Heart left ventricle (tissue), 16 donors: ENCODE measurements at regions not wholly inside any gene's neighbourhood (a gene's known extent, or its start where the extent isn't known, plus 50 kb on each side); places are given as distances from the start of the nearest gene placed in this dataset.

Source experiments
- ATAC-seq, 4 donors: fragments of 200-7000 bp; cut with Tn5 transposase; one replicate each; pipeline ENCODE4 v1.9.1; 2020 to 2022; ENCODE audit warnings: moderate library complexity in 4 of 4, mild to moderate bottlenecking in 3 of 4, moderate number of reproducible peaks in 1 of 4
- DNase-seq, 5 donors: peaks; one replicate each; pipeline ENCODE4 v3.0.0-alpha.2; 2020
- H3K27ac ChIP-seq, 12 donors: fragments of 200-600 bp; sonication (generic) in 4 of 12; one replicate each; pipeline versions ENCODE4 v1.5.0 to v1.8.0; 2016 to 2022; ENCODE audit warnings: mild to moderate bottlenecking in 2 of 12
- H3K27me3 ChIP-seq, 9 donors: fragments of 200-600 bp; sonication (generic) in 2 of 9; one replicate each; pipeline versions ENCODE4 v1.5.1 to v1.8.0; 2016 to 2022; ENCODE audit warnings: mild to moderate bottlenecking in 3 of 9
- H3K36me3 ChIP-seq, 9 donors: fragments of 200-600 bp; sonication (generic) in 2 of 9; one replicate each; pipeline versions ENCODE4 v1.5.0 to v1.8.0; 2018 to 2022; ENCODE audit warnings: mild to moderate bottlenecking in 2 of 9
- H3K4me1 ChIP-seq, 12 donors: fragments of 200-600 bp; sonication (generic) in 4 of 12; one replicate each; pipeline versions ENCODE4 v1.5.0 to v1.8.0; 2016 to 2022; ENCODE audit warnings: mild to moderate bottlenecking in 3 of 12
- H3K4me3 ChIP-seq, 12 donors: fragments of 200-600 bp; sonication (generic) in 4 of 12; one replicate each; pipeline versions ENCODE4 v1.5.0 to v1.8.0; 2017 to 2022; ENCODE audit warnings: mild to moderate bottlenecking in 9 of 12, moderate library complexity in 4 of 12
- H3K9me3 ChIP-seq, 12 donors: fragments of 200-600 bp; sonication (generic) in 4 of 12; one replicate each; pipeline versions ENCODE4 v1.5.0 to v1.8.0; 2016 to 2022; ENCODE audit warnings: mild to moderate bottlenecking in 1 of 12
- POLR2A ChIP-seq, 2 donors: fragments of 450-650 bp; IDR thresholded peaks; one replicate each; pipeline ENCODE4 v1.6.1; 2017; ENCODE audit warnings: antibody characterized with exemption in 2 of 2, mild to moderate bottlenecking in 2 of 2, moderate library complexity in 2 of 2
- WGBS, 4 donors: extraction: QIAGEN DNeasy Blood & Tissue Kit in 2 of 4; methylation state at CpG; one replicate each; pipeline versions ENCODE4 v1.1.5 to v1.1.7; 2013 to 2018; 5-methylcytosine and 5-hydroxymethylcytosine counted together
- intact Hi-C, 10 donors: fragments of 100-400 bp; cut with DNase I; formaldehyde crosslinking; loops; one replicate each; pipeline versions ENCODE4 v1.11.1 to v1.14.2; 2022
- TF ChIP-seq, protein P1 (sequence below), 12 donors: fragments of 200-600 bp; sonication (generic) in 4 of 12; IDR thresholded peaks; one replicate each; pipeline versions ENCODE4 v1.5.0 to v1.8.0; 2018 to 2022; ENCODE audit warnings: antibody characterized with exemption in 12 of 12, mild to moderate bottlenecking in 5 of 12
- donor health status: ischemic (EF 13 %, LVEDD 7.1; RV severe dilation, severe dysfunction).
- donor health status: healthy with polysubstance abuse.
- donor health status: DM: no; HTN: yes; CAD: no.
- donor health status: DM: no; HTN: no; CAD: no.
- donor health status: ischemic (EF 25% LVEDD 6.9; RV normal size, moderate dysfunction).
- donor health status: ischemic (EF 25% LVEDD 5.7; RV mildly dilated, moderate dysfunction).
- donor health status: healthy.
- donor health status: DM: yes; HTN: yes; CAD: no.
- donor health status: ischemic (EF 35%, LVEDD 5.7; RV mildly dilated, moderate dysfunction).
- donor health status: nonischemic (EF 11% LVEDD 7.7; RV severe dilation, severe dysfunction).
- donor health status: DM: yes; HTN: yes; CAD: no.
- donor health status: PGD.
- donor health status: ischemic (EF 29% LVEDD 5.4; RV normal size, mild dysfunction).
- donor health status: nonischemic (EF 23%, LVEDD 6.1; RV moderate dilation, normal function).

DNA sequence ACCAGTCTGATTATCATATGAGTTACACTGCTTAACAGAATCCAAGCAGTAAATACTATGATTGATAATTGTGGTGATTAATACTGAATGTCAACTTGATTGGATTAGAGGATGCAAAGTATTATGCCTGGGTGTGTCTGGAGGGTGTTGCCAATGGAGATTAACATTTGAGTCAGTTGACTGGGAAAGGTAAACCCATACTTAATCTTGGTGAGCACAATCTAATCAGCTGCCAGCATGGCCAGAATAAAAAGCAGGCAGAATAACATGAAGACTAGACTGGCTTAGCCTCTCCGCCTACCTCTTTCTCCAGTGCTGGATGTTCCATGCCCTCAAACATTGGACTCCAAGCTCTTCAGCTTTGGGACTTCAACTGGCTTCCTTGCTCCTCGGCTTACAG, 961.3 kb downstream of the ADGRL3 start:
- no peak overlapping the region for H3K27ac ChIP-seq
- no peaks in the 10 kb centered on the region for H3K27me3 ChIP-seq
- intact Hi-C loops: no loop called here
- H3K36me3 ChIP-seq: peaks cover 0 to 9% (median 0%) of the 10 kb centered on the region in 9 donors
- H3K4me1 ChIP-seq: peaks cover 0 to 12% (median 0%) of the 10 kb centered on the region in 12 donors
- 81 to 87% (median 82%) methylated on average over 2 of the region's 2 CpGs for WGBS, 4 donors
- ATAC-seq (no peak), DNase-seq (no peak)
- H3K4me3 ChIP-seq: no peak overlapping the region
- TF ChIP-seq, protein P1, sequence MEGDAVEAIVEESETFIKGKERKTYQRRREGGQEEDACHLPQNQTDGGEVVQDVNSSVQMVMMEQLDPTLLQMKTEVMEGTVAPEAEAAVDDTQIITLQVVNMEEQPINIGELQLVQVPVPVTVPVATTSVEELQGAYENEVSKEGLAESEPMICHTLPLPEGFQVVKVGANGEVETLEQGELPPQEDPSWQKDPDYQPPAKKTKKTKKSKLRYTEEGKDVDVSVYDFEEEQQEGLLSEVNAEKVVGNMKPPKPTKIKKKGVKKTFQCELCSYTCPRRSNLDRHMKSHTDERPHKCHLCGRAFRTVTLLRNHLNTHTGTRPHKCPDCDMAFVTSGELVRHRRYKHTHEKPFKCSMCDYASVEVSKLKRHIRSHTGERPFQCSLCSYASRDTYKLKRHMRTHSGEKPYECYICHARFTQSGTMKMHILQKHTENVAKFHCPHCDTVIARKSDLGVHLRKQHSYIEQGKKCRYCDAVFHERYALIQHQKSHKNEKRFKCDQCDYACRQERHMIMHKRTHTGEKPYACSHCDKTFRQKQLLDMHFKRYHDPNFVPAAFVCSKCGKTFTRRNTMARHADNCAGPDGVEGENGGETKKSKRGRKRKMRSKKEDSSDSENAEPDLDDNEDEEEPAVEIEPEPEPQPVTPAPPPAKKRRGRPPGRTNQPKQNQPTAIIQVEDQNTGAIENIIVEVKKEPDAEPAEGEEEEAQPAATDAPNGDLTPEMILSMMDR (IDR thresholded peaks at IDR 0.05): no peak
- no peak for TF ChIP-seq POLR2A (IDR thresholded peaks at IDR 0.05)
- H3K9me3 ChIP-seq: no peaks in the 10 kb centered on the region

DNA sequence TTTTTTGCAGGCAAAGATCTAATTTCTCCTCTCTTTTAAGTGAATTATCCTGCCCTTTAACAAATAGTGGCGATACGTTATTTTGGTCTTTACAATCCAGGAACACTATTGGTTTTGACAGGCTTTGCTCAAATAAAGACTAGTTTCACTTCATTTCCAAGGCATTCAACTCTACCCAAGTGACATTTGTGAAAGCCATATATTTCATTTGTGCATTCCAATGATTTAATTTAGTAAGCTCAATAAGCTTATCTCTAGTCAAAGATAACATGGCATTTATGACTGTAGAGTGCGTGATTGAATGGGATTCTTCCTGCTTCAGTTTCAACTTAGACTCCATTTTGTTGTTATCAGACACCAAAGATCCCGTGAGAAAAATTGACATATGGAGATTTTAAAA, 959.8 kb downstream of the ADGRL3 start:
- no peaks in the 10 kb centered on the region for H3K9me3 ChIP-seq
- ATAC-seq (no peak), DNase-seq (no peak)
- H3K36me3 ChIP-seq: peaks cover 0 to 7% (median 0%) of the 10 kb centered on the region in 9 donors
- H3K4me3 ChIP-seq: no peak overlapping the region
- H3K27ac ChIP-seq: peak overlapping the region in 2 of 12 donors; percentile 38 to 42
- intact Hi-C loops: no loop called here
- H3K27me3 ChIP-seq: no peaks in the 10 kb centered on the region
- WGBS, 4 donors: 69 to 76% (median 73%) methylated on average over 4 of the region's 4 CpGs
- TF ChIP-seq POLR2A (IDR thresholded peaks at IDR 0.05): no peak
- TF ChIP-seq, protein P1 (IDR thresholded peaks at IDR 0.05): no peak
- H3K4me1 ChIP-seq: peaks cover 0 to 12% (median 0%) of the 10 kb centered on the region in 12 donors

DNA sequence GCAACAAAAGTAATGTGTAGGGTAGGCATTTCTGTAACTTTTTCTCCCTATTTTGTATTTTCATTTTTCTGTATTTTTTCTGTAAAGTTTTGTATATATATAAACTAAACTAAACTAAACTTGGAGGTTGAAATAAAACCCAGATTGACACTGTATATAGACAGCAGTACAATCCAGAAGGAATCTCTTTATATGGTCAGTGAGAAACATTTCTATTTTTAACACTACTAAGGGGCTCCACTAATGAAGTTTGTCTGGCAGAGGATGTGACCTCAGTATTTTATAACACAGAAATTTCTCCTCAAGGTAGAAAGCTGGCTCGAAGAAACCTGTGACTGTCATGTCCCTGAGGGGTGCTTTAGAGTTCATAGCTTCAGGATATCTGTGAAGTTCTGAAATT, 959.2 kb downstream of the ADGRL3 start:
- Histone ChIP-seq H3K9me3 (peaks cover 0 to under 1% (median 0%) of the 10 kb centered on the region in 12 donors), H3K4me1 (peaks cover 0 to 12% (median 0%) of the 10 kb centered on the region in 12 donors), H3K27ac (peak overlapping the region in 3 of 12 donors; percentile 38 to 47 (median 42)), H3K36me3 (peaks cover 0 to 7% (median 0%) of the 10 kb centered on the region in 9 donors), H3K27me3 (no peaks in the 10 kb centered on the region), H3K4me3 (no peak overlapping the region)
- TF ChIP-seq, protein P1 (IDR thresholded peaks at IDR 0.05): no peak
- TF ChIP-seq POLR2A (IDR thresholded peaks at IDR 0.05): no peak
- intact Hi-C loops: no loop called here
- ATAC-seq (peak; percentile 64 to 73 (median 68)), DNase-seq (no peak)
- WGBS, 4 donors: 25 to 48% (median 41%) methylated on average over 1 of the region's 1 CpG

DNA sequence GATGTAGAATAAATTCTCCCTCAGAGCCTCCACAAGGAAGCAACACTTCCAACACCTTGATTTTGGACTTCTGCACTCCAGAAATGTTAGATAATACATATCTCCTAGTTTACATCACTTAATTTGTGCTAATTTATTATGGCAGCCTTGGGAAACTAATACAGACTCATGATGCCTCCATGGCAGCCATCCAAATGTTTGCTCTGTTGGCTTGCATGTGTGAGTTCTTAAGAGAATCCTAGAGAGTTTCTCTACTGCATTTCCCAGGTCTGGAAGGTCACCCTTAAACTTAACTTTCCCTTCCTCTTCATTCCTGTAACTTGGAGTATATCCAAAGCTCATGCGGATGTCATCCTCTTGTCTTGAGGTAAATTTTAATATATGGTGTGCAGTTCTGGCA, 956.1 kb downstream of the ADGRL3 start:
- Histone ChIP-seq H3K27ac (no peak overlapping the region), H3K36me3 (no peaks in the 10 kb centered on the region), H3K4me3 (no peak overlapping the region), H3K9me3 (peaks cover 0 to 8% (median 0%) of the 10 kb centered on the region in 12 donors), H3K4me1 (peaks cover 0 to 12% (median 0%) of the 10 kb centered on the region in 12 donors), H3K27me3 (no peaks in the 10 kb centered on the region)
- TF ChIP-seq, protein P1 (IDR thresholded peaks at IDR 0.05): no peak
- TF ChIP-seq POLR2A (IDR thresholded peaks at IDR 0.05): no peak
- intact Hi-C loops: no loop called here
- DNase-seq: no peak
- ATAC-seq: no peak
- 65 to 88% (median 83%) methylated on average over 1 of the region's 1 CpG for WGBS, 4 donors
